HG03432 (cell line): ENCODE measurements at regions not wholly inside any gene's neighbourhood (a gene's known extent, or its start where the extent isn't known, plus 50 kb on each side); places are given as distances from the start of the nearest gene placed in this dataset.
"Not testable (repeated sequence)": the region's sequence is repeated elsewhere in the genome, so short reads cannot be mapped to it uniquely, and the experiment has no call there.

Source experiments
- ATAC-seq: cut with Tn5 transposase; IDR thresholded peaks from one replicate; pipeline ENCODE4 v1.9.1; 2021; ENCODE audit warnings: mild to moderate bottlenecking, moderate library complexity; ENCODE audit not compliant: unreplicated experiment

DNA sequence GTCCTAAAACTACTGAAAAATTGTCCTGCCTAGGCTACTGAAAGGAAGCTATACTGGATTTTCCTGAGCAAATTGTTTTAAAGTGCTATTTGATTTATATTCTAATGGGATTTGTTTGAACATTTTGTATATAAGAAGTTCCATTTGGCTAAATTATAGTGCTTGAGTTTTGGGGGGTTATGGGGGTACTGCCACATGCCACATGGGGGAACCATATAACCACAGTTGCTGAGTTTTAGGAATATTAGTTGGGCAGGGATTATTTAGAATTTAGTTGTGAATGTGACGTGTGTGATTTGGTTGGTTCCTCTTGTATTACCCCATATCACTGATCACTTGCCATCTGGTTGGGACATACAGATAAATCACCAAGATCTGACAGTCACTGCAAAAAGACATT lies 224.5 kb upstream of the TAPT1 start:
- ATAC-seq: no peak

DNA sequence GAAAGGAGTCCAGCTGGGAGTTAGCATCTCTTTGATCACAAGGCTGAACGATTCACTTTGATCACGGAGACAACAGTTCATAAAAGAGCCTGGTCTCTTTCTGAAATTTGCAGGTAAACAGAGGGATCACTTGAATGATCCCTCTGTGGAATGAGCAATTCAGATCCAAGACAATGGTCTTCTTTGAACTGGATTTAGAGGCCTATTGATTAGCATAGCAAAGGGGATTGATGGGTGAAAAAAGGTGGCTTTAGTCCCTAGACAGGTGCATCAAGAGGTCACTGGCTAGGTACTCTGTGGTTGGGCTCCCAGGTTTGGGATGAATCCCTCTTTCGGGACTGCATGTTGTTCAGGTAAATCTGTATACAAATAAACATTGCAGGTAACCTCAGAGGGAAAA lies 223.8 kb upstream of the TAPT1 start:
- no peak for ATAC-seq

DNA sequence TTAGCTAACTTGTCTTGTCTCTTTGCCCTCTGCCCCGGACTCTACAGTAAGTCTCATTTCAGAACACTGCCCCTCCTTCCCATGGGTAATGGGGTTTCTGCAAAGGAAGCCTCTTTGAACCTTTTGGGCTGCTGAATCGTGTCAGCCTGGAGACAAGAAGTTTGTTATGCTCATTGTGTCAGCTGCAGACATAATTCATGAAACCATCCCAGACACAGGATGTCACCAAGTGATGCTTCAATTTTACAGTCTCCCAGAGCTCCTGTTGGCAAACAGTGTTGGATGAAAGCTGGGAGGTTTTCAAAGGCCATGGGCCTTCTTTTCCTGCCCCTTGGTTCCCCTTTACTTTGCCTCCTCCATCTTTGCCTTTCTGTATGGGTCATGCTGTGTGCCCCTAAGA lies 223.1 kb upstream of the TAPT1 start:
- ATAC-seq: no peak

DNA sequence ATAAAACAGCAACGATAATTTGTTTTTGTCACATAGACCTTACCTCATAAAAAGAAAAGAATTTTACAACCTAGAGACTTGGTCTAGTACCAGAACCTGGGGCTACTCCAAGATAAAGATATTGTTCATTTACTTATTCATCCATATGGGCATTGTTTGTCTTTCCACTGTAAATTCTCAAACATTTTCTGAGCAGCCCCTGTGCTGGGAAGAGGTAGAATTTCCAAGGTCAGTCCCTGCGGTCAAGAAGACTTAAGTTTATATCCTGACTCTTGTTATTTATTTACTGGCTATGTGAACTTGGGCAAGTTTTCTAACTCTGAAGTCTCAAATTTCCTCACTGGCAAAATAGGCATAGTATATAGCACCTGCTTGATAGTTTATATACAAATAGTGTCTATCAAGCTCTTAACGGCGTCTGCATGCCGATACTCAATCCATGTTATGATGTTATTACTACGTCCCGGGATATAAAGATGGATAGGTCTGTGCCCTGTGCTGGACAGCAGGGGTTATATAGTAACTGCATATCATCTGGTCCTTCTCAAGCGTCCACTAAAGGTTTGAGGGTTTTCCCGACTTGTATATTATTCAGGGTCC lies 222.1 kb upstream of the TAPT1 start:
- no peak for ATAC-seq

DNA sequence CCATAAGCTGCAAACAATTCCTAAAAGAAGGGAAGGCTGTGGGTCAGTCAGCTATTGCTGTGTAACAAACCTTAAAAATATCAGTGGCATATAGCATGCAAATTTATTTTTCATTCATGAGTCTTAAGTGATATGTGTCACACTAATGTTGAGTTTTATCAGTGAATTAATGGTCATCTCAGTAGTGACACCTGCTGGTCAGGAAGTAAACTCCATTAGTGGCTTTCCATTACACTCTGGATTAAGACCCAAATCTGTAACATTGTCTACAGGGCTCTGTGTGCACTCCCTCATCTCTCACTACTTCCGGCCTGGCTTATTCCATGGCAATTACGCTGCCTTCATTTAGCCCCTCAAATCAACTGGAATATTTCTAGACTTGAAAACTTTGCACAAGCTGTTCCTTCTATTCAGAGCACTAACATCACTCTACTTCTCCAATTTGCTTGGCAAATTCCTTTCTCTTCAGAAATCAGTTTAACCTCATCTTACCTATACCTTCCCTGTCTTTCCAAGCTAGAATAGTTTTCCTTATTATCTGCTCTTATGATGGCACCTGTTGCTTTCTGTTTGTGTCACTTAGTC lies 217.3 kb upstream of the TAPT1 start:
- ATAC-seq: peak; percentile 81

DNA sequence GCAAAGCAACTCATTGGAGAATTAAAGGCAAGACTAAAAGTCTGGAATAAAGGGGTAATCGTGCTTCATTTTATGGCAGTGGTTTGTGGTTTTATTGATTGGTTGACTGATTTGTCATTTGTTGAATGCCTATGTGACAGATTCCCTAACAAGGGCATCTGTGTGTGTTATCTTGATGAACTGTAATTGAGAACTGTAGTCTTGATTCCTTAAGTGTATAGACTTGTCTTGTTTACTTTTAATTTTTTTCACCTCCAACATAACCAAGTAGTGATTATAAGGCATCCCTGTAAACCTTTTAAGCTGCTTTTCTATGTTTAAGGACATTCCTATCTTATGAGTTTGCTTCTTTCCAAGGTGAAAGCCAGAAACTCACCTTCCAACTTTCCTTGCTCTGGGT lies 216.0 kb upstream of the TAPT1 start:
- no peak for ATAC-seq

DNA sequence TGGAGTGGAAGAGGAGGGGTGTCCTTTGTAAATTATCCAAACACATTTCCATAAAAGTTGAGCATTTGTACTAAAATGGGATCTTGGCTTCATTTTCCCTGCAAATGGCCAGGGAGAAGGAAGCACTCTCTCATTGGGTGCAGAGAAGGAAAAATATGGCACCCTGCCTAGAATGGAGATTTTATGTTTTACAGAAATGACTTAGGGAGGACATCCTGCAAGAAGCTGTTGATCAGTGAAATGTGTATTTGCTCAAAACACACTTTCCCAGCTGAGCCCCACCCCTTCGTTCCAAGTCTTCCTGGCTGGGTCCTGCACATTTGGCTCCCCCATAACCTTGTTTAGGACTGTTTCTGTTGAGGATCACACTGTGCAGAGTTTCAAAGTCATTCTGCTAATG lies 213.5 kb upstream of the TAPT1 start:
- no peak for ATAC-seq

DNA sequence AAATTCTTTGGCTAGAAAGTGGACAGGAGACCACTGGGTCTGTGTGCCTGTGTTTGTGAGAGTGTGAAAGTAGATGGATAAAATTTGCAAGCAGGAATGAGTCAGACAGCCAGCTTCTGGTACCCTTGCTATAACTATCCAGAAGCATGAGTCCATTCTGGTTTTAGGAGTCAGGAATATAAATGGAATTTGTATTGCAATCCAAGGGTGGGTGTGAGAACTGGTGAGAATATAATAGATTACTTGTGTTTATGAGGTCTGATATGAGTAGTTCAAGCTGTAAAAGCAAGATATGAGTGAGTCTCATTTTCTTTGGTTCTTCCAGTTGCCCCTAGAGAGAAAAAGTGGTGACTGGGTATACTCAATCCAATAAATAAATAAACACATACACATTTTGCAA lies 212.7 kb upstream of the TAPT1 start:
- no peak for ATAC-seq

DNA sequence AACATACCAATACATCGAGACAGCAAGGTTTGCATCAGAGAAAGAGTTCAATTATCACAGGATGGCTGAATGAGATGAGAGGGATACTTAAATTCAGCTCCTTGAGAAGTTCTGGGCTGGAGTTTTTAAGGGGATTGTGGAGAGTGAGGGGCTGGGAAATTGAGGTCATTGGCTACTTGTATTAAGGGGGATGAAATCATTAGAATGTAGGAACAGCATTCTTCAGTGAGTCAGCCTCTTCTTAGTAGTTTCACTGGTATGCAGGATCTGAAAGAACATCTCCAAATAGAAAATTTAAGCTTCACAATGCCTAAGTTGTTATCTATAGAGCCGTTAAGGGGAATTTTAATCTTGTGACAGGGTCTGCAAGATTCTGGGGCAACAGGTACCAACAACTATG lies 211.6 kb upstream of the TAPT1 start:
- no peak for ATAC-seq

DNA sequence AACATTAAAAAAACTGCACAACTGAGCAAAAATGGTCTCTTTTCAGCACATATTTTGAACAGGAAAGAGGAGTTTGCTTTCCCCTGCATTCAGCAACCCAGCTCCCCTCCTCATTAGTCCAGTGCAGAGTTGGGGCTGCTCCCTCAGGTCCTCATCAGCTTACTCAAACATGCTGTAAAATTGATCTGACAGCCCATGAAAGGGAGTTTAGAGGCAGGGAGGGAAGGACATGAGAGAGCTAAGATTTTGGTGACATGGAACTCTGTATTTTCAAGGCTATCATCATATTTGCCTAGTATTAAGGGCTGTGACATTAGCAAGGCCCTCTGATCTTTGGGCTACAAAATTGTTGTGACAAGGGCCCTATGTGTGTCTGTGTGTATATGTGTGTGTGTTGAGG lies 205.6 kb upstream of the TAPT1 start:
- no peak for ATAC-seq

DNA sequence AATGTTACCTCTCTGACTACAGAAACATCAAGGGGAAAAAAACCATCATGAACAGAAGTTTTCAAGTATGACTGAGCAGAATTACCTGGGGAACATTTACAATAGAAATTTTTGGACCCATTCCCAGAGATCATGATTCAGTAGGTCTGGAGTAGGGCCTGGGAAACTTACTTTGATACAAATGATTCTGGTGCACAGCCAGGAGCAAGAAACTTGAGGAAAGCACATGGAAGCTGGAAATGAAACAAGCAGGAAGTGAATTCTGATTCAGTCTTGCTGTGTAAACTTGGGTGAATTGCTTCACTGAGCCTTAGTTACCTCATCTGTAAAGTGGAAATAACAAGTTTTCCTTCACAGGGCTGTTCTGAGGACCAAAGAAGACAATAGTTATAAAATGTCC lies 192.5 kb upstream of the TAPT1 start:
- ATAC-seq: no peak

DNA sequence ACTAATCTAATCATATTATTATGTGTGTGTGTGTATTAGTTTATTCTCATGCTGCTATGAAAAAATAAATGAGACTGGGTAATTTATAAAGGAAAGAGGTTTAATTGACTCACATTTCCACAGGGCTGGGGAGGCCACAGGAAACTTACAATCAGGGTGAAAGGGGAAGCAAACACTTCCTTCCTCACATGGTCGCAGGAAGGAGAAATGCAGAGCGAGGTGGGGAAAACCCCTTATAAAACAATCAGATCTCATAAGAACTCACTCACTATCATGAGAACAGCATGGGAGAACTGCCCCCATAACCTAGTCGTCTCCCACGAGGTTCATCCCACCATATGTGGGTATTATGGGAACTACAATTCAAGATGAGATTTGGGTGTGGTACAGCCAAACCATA lies 190.9 kb upstream of the TAPT1 start:
- ATAC-seq: no peak

DNA sequence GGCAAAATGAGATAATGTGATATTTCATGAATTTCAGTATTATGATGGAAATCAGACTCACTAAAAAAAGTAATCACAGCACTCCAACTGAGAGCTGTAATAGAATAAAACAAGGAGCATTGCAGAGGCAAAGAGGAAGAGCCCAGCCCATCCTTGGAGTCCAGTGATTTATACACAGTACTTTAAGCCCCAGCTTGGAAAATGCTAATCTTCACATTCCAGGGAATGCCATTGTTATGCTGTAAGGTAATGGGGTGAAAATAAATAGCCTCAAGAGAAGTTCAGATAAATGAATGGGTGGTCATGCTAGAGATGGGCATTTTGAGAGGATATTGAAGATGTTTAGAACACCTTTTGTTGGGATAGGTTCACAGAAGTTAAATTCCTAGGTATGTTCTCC lies 190.3 kb upstream of the TAPT1 start:
- no peak for ATAC-seq

DNA sequence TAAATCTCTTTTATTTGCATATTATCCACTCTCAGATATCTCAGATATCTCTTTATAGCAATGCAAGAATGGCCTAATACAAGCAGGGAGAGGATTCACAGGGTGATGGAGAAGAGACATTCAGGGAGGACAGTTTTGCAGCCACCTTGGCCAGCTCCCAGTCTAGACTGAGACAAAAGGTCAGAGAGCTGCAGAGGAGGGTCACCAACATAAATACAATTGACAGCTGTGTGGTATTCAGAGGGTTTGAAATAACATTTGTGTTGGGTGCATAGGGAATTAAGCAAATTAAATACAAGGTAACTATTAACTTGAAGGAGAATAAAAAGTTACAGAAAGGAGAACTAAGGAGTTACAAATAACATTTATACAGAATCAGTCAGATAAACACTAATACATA lies 189.5 kb upstream of the TAPT1 start:
- ATAC-seq: no peak

DNA sequence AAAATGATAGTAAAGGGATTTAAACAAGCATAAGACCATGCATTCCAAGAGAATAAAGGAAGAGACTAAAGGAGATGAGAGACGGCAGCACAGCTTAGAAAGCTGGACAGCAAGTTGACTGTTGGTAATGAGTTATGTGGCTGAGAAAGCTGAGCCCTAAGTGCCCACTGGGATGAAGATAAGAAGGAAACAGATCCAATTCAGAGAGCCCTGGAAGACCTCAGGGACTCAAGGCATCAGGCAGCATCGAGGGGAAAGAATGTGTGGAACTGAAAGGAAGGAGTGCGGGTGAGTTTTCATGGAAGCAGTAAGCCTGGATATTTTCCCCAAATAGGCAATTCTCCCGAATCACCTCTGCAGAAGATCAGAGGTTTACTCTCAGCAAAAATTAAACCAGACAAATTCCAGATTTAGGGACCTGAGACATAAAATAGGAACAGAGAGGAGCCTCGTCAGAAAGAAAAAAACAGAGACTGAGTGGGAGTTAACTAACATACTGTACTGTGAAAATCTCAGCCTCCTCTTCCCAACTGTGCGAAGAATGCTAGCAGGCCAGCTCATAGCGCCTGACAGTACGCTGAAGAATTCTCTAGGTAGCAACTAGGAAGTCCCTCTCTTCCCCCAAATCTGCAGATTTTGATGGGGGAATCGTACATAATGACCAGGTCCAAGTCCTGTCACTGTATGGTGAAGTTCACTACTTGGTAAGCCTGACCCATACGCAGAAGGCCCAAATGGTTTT lies 187.7 kb upstream of the TAPT1 start:
- ATAC-seq: no peak

DNA sequence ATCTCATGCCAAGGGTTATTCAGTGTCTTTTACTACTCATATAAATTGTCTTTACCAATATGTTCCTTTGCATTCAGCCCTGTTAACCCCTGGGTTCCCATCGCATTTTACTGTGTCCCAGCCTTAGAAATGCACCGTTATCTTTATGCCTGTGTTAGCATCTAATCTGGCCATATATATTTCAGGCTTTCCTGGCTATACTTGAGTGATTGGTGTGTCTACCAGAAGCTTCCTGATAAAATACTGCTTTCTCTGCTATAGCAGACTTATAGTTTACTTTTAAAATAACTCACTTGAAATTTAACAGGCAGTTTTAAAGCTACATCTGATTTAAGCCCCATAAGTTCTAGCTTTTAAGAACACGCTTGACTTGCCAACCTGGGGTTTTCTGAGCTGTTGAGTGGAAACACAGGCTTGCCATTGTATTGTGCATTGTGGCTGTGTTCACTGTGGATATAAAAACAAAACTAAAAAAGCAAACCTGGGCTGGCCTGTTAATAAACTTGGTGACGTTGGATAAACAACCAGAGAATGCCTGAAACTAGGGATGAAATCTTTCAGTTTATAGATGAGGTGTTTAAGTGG lies 185.3 kb upstream of the TAPT1 start:
- no peak for ATAC-seq

DNA sequence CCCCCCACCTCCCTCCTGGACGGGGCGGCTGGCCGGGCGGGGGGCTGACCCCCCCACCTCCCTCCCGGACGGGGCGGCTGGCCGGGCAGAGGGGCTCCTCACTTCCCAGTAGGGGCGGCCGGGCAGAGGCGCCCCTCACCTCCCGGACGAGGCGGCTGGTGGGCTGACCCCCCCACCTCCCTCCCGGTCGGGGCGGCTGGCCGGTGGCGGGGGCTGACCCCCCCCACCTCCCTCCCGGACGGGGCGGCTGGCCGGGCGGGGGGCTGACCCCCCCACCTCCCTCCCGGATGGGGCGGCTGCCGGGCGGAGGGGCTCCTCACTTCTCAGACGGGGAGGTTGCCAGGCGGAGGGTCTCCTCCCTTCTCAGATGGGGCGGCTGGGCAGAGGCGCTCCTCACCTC lies 166.9 kb upstream of the TAPT1 start:
- ATAC-seq: not testable (repeated sequence)

DNA sequence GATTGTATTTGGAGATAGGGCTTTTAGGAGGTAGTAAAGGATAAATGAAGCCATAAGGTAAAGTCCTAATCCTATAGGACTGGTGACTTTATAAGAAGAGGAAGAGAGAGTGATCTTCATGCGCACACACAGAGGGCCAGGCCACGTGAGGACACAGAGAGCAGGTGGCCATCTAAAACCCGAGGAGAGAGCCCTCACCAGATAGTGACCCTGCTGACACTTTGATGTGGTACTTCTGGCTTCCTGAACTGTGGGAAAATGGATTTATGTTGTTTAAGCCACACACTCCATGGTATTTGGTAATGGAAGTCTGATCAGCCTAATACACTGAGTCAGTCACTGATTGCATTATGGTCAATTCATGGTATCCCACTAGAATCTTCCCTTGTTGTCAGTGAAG lies 164.9 kb upstream of the TAPT1 start:
- no peak for ATAC-seq

DNA sequence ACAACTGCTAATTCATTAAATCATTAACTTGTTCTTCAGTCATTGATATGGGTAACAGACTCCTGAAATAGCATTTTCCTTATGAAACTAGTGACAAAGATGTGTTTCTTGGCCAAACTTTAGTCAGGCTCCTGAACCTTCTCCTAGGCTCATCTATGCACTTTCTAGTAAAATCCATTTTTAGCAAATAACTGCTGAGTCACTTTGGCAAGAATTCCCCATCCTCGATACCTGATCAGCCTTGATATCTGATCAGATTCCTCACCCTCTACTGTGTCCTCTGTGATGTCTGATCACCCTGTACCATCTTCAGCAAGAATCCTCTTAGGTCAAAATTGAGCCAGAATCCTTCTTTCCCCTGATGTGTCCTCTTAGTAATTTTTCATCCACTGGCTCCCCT lies 161.2 kb upstream of the TAPT1 start:
- no peak for ATAC-seq

DNA sequence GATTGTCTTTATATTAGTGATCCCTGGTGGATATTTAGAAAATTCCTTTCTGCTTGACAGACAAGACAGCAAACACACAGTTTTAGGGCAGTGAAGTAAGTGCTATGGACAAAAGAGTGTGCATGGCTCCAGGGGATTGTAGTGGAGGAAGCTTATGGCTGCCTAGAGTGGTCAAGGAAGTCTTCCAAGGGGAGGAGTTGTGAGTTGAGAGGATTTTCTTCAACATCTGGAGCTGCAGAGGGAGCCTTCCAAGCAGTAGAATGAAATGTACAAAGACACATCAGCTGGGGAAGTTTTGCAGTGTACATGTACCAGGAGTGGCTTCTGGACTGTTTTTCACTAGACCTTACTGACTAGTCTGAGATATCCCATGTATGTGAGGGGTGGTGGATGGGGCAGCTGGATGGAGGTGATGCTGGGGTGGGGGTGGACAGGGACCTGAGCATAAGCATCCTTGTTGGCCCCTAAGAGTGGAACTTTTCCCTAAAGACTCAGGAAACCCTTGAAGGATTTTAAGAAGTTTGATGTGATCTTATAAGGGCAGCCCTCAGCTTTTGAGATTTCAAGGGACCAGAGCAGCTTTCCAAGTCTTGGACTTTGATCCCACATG lies 160.5 kb upstream of the TAPT1 start:
- no peak for ATAC-seq

DNA sequence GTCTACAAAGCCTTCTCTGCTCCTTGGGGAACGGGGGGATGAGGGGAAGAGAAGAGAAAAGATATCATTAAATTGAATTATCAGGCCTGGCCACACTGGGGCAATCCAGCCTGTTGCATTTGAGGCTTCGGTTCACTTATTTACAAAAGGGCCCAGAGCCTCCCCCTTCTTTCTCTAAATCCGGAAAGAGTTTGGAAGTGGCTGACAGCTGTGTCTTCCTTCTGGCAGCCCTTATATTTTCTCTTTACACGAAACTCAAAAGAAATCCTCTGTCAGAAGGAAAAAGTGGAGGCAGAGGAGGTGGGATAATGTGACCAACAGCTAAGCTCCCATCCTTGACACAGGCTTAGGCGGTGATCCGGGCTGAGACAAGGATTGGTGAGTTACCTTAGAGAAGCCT lies 158.3 kb upstream of the TAPT1 start:
- no peak for ATAC-seq

DNA sequence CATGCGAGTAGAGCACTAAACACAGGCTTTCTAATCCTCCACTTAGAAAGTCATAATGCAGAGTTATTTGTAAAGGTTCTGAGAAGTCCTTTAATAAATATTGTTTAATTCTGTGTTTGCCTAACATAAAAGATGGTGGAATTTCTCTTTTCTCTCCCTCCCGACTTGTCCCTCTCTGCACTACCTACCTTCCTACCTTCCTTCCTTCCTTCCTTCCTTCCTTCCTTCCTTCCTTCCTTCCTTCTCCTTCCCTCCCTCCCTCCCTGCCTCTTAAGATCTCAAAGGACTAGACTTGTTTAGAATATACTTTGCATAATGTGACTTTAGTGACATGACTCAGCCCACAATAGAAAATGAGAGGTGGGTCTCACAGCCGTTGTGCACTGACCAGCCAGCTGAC lies 156.3 kb upstream of the TAPT1 start:
- ATAC-seq: no peak
